H9 (cell line): ENCODE measurements at regions not wholly inside any gene's neighbourhood (a gene's known extent, or its start where the extent isn't known, plus 50 kb on each side); places are given as distances from the start of the nearest gene placed in this dataset.
A peak's percentile ranks its signal among the peaks of the same experiment; 100 is the strongest.

Experiments used
- DNase-seq: peaks from one replicate; pipeline ENCODE4 v3.0.0-alpha.2; 2017
- H2AFZ ChIP-seq: one replicate; pipeline ENCODE4 v1.6.1; 2013; ENCODE audit warnings: mild to moderate bottlenecking, low read length, control low read depth, moderate library complexity
- H2AK5ac ChIP-seq: 2 replicates; pipeline ENCODE4 v1.6.1; 2013; ENCODE audit warnings: low read length, control low read depth, mixed read lengths; ENCODE audit not compliant: insufficient read length
- H2BK120ac ChIP-seq: one replicate; pipeline ENCODE4 v1.6.1; 2013; ENCODE audit warnings: low read depth, mild to moderate bottlenecking, low read length, control low read depth, inconsistent platforms; ENCODE audit not compliant: poor library complexity, severe bottlenecking
- H2BK12ac ChIP-seq: 2 replicates; pipeline ENCODE4 v1.6.1; 2013; ENCODE audit warnings: low read length, control low read depth, mixed read lengths, low read depth; ENCODE audit not compliant: insufficient read length
- H2BK15ac ChIP-seq: 2 replicates; pipeline ENCODE4 v1.6.1; 2013; ENCODE audit warnings: low read depth, low read length, control low read depth
- H2BK20ac ChIP-seq: one replicate; pipeline ENCODE4 v1.6.1; 2013; ENCODE audit warnings: low read depth, mild to moderate bottlenecking, low read length, control low read depth, inconsistent platforms; ENCODE audit not compliant: poor library complexity, severe bottlenecking
- H2BK5ac ChIP-seq: 2 replicates; pipeline ENCODE4 v1.6.1; 2013; ENCODE audit warnings: low read length, control low read depth, mixed read lengths; ENCODE audit not compliant: insufficient read length
- H3K14ac ChIP-seq: 2 replicates; pipeline ENCODE4 v1.6.1; 2013; ENCODE audit warnings: low read length, control low read depth; ENCODE audit not compliant: insufficient read depth
- H3K18ac ChIP-seq: 2 replicates; pipeline ENCODE4 v1.6.1; 2013; ENCODE audit warnings: low read depth, mild to moderate bottlenecking, mixed read lengths, low read length, control low read depth; ENCODE audit not compliant: insufficient read length
- H3K23ac ChIP-seq: 2 replicates; pipeline ENCODE4 v1.6.1; 2013; ENCODE audit warnings: low read length, control low read depth, mixed read lengths, low read depth; ENCODE audit not compliant: insufficient read length
- H3K23me2 ChIP-seq: 2 replicates; pipeline ENCODE4 v1.6.1; 2013; ENCODE audit warnings: low read depth, mild to moderate bottlenecking, mixed read lengths, low read length, control low read depth; ENCODE audit not compliant: insufficient read length, poor library complexity, severe bottlenecking
- H3K27ac ChIP-seq: 2 replicates; pipeline ENCODE4 v1.5.1; 2013; ENCODE audit warnings: low read length, control low read depth, mixed read lengths, low read depth; ENCODE audit not compliant: insufficient read length
- H3K27me3 ChIP-seq: 2 replicates; pipeline ENCODE4 v1.6.1; 2013; ENCODE audit warnings: low read length, control low read depth, inconsistent platforms; ENCODE audit not compliant: insufficient read depth
- H3K4ac ChIP-seq: 2 replicates; pipeline ENCODE4 v1.6.1; 2013; ENCODE audit warnings: low read depth, mild to moderate bottlenecking, control low read depth, inconsistent platforms, low read length, moderate library complexity
- H3K4me1 ChIP-seq: 2 replicates; pipeline ENCODE4 v1.6.1; 2013; ENCODE audit warnings: low read length, control low read depth, inconsistent platforms; ENCODE audit not compliant: insufficient read depth
- H3K4me2 ChIP-seq: 2 replicates; pipeline ENCODE4 v1.6.1; 2013; ENCODE audit warnings: low read length, control low read depth, mixed read lengths; ENCODE audit not compliant: insufficient read length, insufficient read depth
- H3K56ac ChIP-seq: 2 replicates; pipeline ENCODE4 v1.6.1; 2013; ENCODE audit warnings: low read depth, mild to moderate bottlenecking, mixed read lengths, low read length, control low read depth; ENCODE audit not compliant: insufficient read length
- H3K79me1 ChIP-seq: 2 replicates; pipeline ENCODE4 v1.6.1; 2013; ENCODE audit warnings: low read depth, mild to moderate bottlenecking, moderate library complexity, low read length, control low read depth, inconsistent platforms; ENCODE audit not compliant: insufficient read depth, poor library complexity, severe bottlenecking
- H3K79me2 ChIP-seq: 2 replicates; pipeline ENCODE4 v1.6.1; 2013; ENCODE audit warnings: low read length, control low read depth, inconsistent platforms; ENCODE audit not compliant: insufficient read depth
- H3K9ac ChIP-seq: 2 replicates; pipeline ENCODE4 v1.6.1; 2013; ENCODE audit warnings: low read length, control low read depth, mixed read lengths; ENCODE audit not compliant: insufficient read length; ENCODE audit errors: extremely low read depth
- H3K9me3 ChIP-seq: one replicate; pipeline ENCODE4 v1.6.1; 2013; ENCODE audit warnings: low read depth, low read length, inconsistent platforms; ENCODE audit not compliant: control insufficient read depth
- H3T11ph ChIP-seq: one replicate; pipeline ENCODE4 v1.6.1; 2013; ENCODE audit warnings: mild to moderate bottlenecking, low read length, control low read depth, inconsistent platforms
- H4K20me1 ChIP-seq: one replicate; pipeline ENCODE4 v1.6.1; 2013; ENCODE audit not compliant: control insufficient read depth, insufficient read length, insufficient read depth
- H4K5ac ChIP-seq: 2 replicates; pipeline ENCODE4 v1.6.1; 2013; ENCODE audit warnings: low read depth, mild to moderate bottlenecking, mixed read lengths, low read length, control low read depth; ENCODE audit not compliant: insufficient read length
- H4K8ac ChIP-seq: replicated peaks from 2 replicates; pipeline ENCODE4 v1.6.1; 2013; ENCODE audit warnings: low read length, control low read depth, mixed read lengths, low read depth; ENCODE audit not compliant: insufficient read length
- H4K91ac ChIP-seq: 2 replicates; pipeline ENCODE4 v1.6.1; 2013; ENCODE audit warnings: low read depth, mild to moderate bottlenecking, moderate library complexity, mixed read lengths, low read length, control low read depth; ENCODE audit not compliant: insufficient read length
- H3K27ac Mint-ChIP-seq, 3 experiments: 2 replicates in 2 of 3; 3 replicates in 1 of 3; pipeline ENCODE4 v1.8.0; 2020 to 2021; ENCODE audit warnings: mixed read lengths in 3 of 3, mild to moderate bottlenecking in 1 of 3, moderate library complexity in 1 of 3
- H3K27me3 Mint-ChIP-seq: 2 replicates; pipeline ENCODE4 v1.8.0; 2021; ENCODE audit warnings: low read depth, mild to moderate bottlenecking, moderate library complexity, mixed read lengths
- H3K36me3 Mint-ChIP-seq, 3 experiments: 2 replicates in 2 of 3; 3 replicates in 1 of 3; pipeline ENCODE4 v1.8.0; 2020 to 2021; ENCODE audit warnings: low read depth in 3 of 3, mixed read lengths in 3 of 3; ENCODE audit not compliant: insufficient read depth in 1 of 3
- H3K4me1 Mint-ChIP-seq, 2 experiments: 2 replicates each; pipeline ENCODE4 v1.8.0; 2020; ENCODE audit warnings: mixed read lengths in 2 of 2
- H3K4me3 Mint-ChIP-seq, 2 experiments: 2 replicates in 1 of 2; 3 replicates in 1 of 2; pipeline ENCODE4 v1.8.0; 2020 to 2021; ENCODE audit warnings: mild to moderate bottlenecking in 2 of 2, mixed read lengths in 2 of 2, moderate library complexity in 1 of 2
- H3K9me3 Mint-ChIP-seq, 2 experiments: 2 replicates in 1 of 2; 3 replicates in 1 of 2; pipeline ENCODE4 v1.8.0; 2020; ENCODE audit warnings: mild to moderate bottlenecking in 2 of 2, mixed read lengths in 2 of 2, moderate library complexity in 1 of 2
- WGBS: extraction: QIAGEN DNeasy Blood & Tissue Kit; methylation state at CpG from one replicate; pipeline ENCODE4 v1.1.7; 2013; ENCODE audit warnings: missing lambda C conversion rate, low lambda C conversion rate, mixed read lengths; ENCODE audit not compliant: insufficient read length; ENCODE audit errors: extremely low coverage; 5-methylcytosine and 5-hydroxymethylcytosine counted together
- TF ChIP-seq, protein P1 (sequence below): fragments of 200-600 bp; sonication (generic); conservative IDR thresholded peaks from 3 replicates; pipeline ENCODE4 v1.8.0; 2021; ENCODE audit warnings: antibody characterized with exemption, mild to moderate bottlenecking

DNA sequence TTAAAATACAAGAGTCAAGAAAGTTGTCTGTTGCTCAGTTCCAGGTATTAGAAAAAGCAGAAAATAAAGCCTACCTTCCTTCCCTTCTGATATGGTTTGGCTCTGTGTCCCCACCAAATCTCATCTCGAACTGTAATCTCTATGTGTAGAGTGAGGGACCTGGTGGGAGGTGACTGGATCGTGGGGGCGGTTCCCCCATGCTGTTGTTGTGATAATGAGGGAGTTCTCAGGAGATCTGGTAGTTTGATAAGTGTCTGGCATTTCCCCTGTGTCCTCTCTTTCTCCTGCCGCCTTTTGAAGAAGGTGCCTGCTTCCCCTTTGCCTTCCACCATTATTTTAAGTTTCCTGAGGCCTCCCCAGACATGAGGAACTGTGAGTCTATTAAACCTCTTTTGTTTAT, 288.8 kb upstream of the LMCD1 start:
- no peak overlapping the region for H2BK20ac ChIP-seq
- H3K79me2 ChIP-seq: no peaks in the 10 kb centered on the region
- no peak overlapping the region for H3K14ac ChIP-seq
- Mint-ChIP-seq H3K27me3 (no peaks in the 10 kb centered on the region; the same call in 1 of the 2 replicates), H3K36me3 (peaks cover 0 to 3% (median 0%) of the 10 kb centered on the region in 3 experiments; a peak in 1 of 7 replicates), H3K4me3 (no peak overlapping the region), H3K27ac (peak overlapping the region in 2 of 3 experiments; percentile 28 to 86; a peak in 2 of 7 replicates), H3K9me3 (no peaks in the 10 kb centered on the region; a peak in 1 of 5 replicates), H3K4me1 (peaks cover 6% of the 10 kb centered on the region in 2 experiments)
- H4K91ac ChIP-seq: no peak overlapping the region
- no peak overlapping the region for H3K4me2 ChIP-seq
- H2BK5ac ChIP-seq: no peak overlapping the region
- no peak overlapping the region for H2AK5ac ChIP-seq
- H2AFZ ChIP-seq: no peak overlapping the region
- H4K20me1 ChIP-seq: no peaks in the 10 kb centered on the region
- H3K23ac ChIP-seq: no peak overlapping the region
- H3K27me3 ChIP-seq: no peaks in the 10 kb centered on the region
- no peak overlapping the region for H3K56ac ChIP-seq
- H3T11ph ChIP-seq: no peak overlapping the region
- no peak overlapping the region for H2BK12ac ChIP-seq
- H3K18ac ChIP-seq: no peak overlapping the region
- H3K79me1 ChIP-seq: no peaks in the 10 kb centered on the region
- no peak overlapping the region for H3K27ac ChIP-seq
- H2BK120ac ChIP-seq: no peak overlapping the region
- TF ChIP-seq, protein P1, sequence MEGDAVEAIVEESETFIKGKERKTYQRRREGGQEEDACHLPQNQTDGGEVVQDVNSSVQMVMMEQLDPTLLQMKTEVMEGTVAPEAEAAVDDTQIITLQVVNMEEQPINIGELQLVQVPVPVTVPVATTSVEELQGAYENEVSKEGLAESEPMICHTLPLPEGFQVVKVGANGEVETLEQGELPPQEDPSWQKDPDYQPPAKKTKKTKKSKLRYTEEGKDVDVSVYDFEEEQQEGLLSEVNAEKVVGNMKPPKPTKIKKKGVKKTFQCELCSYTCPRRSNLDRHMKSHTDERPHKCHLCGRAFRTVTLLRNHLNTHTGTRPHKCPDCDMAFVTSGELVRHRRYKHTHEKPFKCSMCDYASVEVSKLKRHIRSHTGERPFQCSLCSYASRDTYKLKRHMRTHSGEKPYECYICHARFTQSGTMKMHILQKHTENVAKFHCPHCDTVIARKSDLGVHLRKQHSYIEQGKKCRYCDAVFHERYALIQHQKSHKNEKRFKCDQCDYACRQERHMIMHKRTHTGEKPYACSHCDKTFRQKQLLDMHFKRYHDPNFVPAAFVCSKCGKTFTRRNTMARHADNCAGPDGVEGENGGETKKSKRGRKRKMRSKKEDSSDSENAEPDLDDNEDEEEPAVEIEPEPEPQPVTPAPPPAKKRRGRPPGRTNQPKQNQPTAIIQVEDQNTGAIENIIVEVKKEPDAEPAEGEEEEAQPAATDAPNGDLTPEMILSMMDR: no peak
- whole genome bisulfite sequencing: no CpG with 5 or more reads among the region's 4 CpGs
- no peaks in the 10 kb centered on the region for H3K23me2 ChIP-seq
- H2BK15ac ChIP-seq: no peak overlapping the region
- no peak overlapping the region for H3K9ac ChIP-seq
- DNase-seq: no peak
- H3K4ac ChIP-seq: no peak overlapping the region
- no peaks in the 10 kb centered on the region for H3K9me3 ChIP-seq
- no peaks in the 10 kb centered on the region for H3K4me1 ChIP-seq
- H4K5ac ChIP-seq: no peak overlapping the region
- H4K8ac ChIP-seq: no peak overlapping the region
